ENCODE measurements at regions not wholly inside any gene's neighbourhood (a gene's known extent, or its start where the extent isn't known, plus 50 kb on each side); places are given as distances from the start of the nearest gene placed in this dataset.

DNA sequence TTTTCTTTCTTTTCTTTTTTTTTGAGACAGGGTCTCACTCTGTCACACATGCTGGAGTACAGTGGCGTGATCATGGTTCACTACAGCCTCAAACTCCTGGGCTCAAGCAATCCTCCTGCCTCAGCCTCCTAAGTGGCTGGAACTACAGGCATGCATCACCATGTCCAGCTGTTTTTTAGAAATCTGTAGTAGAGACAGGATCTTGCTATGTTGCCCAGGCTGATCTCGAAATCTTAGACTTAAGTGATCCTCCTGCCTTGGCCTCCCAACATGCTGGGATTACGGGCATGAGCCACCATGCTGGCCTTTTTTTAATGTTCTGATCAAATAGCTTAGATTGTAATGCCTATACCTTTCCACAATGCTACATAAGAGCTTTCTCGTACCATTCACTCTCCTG is 107.0 kb upstream of the KCTD7 start:
- TF ChIP-seq, protein P1, sequence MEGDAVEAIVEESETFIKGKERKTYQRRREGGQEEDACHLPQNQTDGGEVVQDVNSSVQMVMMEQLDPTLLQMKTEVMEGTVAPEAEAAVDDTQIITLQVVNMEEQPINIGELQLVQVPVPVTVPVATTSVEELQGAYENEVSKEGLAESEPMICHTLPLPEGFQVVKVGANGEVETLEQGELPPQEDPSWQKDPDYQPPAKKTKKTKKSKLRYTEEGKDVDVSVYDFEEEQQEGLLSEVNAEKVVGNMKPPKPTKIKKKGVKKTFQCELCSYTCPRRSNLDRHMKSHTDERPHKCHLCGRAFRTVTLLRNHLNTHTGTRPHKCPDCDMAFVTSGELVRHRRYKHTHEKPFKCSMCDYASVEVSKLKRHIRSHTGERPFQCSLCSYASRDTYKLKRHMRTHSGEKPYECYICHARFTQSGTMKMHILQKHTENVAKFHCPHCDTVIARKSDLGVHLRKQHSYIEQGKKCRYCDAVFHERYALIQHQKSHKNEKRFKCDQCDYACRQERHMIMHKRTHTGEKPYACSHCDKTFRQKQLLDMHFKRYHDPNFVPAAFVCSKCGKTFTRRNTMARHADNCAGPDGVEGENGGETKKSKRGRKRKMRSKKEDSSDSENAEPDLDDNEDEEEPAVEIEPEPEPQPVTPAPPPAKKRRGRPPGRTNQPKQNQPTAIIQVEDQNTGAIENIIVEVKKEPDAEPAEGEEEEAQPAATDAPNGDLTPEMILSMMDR (IDR thresholded peaks at IDR 0.05), result no peak
- TF ChIP-seq POLR2A (IDR thresholded peaks at IDR 0.05), result no peak

Data from right lobe of liver (tissue), 4 donors.